GM12891 (cell line): ENCODE measurements at regions not wholly inside any gene's neighbourhood (a gene's known extent, or its start where the extent isn't known, plus 50 kb on each side); places are given as distances from the start of the nearest gene placed in this dataset.

Experiments used
- POLR2A ChIP-seq: IDR thresholded peaks from 2 replicates; pipeline ENCODE4 v1.6.1; 2011; ENCODE audit warnings: low read depth, low read length, control low read depth
- POLR2AphosphoS5 ChIP-seq: IDR thresholded peaks from 2 replicates; pipeline ENCODE4 v1.6.1; 2011; ENCODE audit warnings: low read depth, low read length, control low read depth
- SPI1 ChIP-seq: IDR thresholded peaks from 2 replicates; pipeline ENCODE4 v1.6.1; 2011; ENCODE audit warnings: low read depth, low read length, control low read depth
- TAF1 ChIP-seq: IDR thresholded peaks from 2 replicates; pipeline ENCODE4 v1.6.1; 2011; ENCODE audit warnings: low read depth, low read length, control low read depth

- no peak for TF ChIP-seq POLR2AphosphoS5
- TF ChIP-seq POLR2A: no peak
- TF ChIP-seq TAF1: no peak
- TF ChIP-seq SPI1: no peak
Observed at GRCh38 chr14:49480979-49481498, 105.1 kb downstream of the RPS29 start.
